IMR-90 (cell line): ENCODE measurements at regions not wholly inside any gene's neighbourhood (a gene's known extent, or its start where the extent isn't known, plus 50 kb on each side); places are given as distances from the start of the nearest gene placed in this dataset.

Source experiments
- ATAC-seq: fragments of 200-7000 bp; cut with Tn5 transposase; 2 replicates; pipeline ENCODE4 v1.9.1; 2020; ENCODE audit warnings: low read depth, mild to moderate bottlenecking, moderate library complexity
- BruUV-seq: library from RNA; stranded (reverse); fragments of 400-500 nt; replicated peaks from 2 replicates; lab custom pipeline; 2021; lab: Mats Ljungman, UMichigan
- CTCF ChIA-PET: fragments of 300-600 bp; formaldehyde crosslinking; extraction: SDS; loops from one replicate; lab custom pipeline; 2021; ENCODE audit warnings: antibody characterized with exemption; lab: Yijun Ruan, JAX
- POLR2A ChIA-PET: fragments of 300-600 bp; sonication (Branson Sonifier 250); formaldehyde crosslinking; loops from one replicate; lab custom pipeline; 2022; ENCODE audit warnings: antibody characterized with exemption; ENCODE audit not compliant: unreplicated experiment; lab: Charles Lee
- DNase-seq: peaks from one replicate; pipeline ENCODE4 v3.0.0; 2013
- H2AFZ ChIP-seq: replicated peaks from 2 replicates; pipeline ENCODE3; 2013; ENCODE audit warnings: low read length, mild to moderate bottlenecking; ENCODE audit not compliant: poor library complexity
- H2AK5ac ChIP-seq: 2 replicates; pipeline ENCODE4 v1.6.1; 2013; ENCODE audit warnings: low read depth, low read length, inconsistent platforms
- H2AK9ac ChIP-seq: replicated peaks from 2 replicates; pipeline ENCODE3; 2013; ENCODE audit warnings: mild to moderate bottlenecking, low read depth, low read length, moderate library complexity; ENCODE audit not compliant: poor library complexity
- H2BK120ac ChIP-seq: 2 replicates; pipeline ENCODE4 v1.6.1; 2013; ENCODE audit warnings: low read depth, low read length, inconsistent platforms
- H2BK15ac ChIP-seq: 3 replicates; pipeline ENCODE4 v1.6.1; 2013; ENCODE audit warnings: low read depth, low read length, inconsistent platforms
- H2BK20ac ChIP-seq: 2 replicates; pipeline ENCODE4 v1.6.1; 2013; ENCODE audit warnings: low read depth, mild to moderate bottlenecking, inconsistent platforms, low read length, moderate library complexity
- H2BK5ac ChIP-seq: 2 replicates; pipeline ENCODE4 v1.6.1; 2013; ENCODE audit warnings: mild to moderate bottlenecking, low read depth, low read length, inconsistent platforms; ENCODE audit not compliant: poor library complexity, severe bottlenecking
- H3K14ac ChIP-seq: replicated peaks from 2 replicates; pipeline ENCODE4 v1.6.1; 2013; ENCODE audit warnings: low read depth, low read length, inconsistent platforms
- H3K18ac ChIP-seq: 2 replicates; pipeline ENCODE4 v1.6.1; 2013; ENCODE audit warnings: low read depth, low read length, control low read depth
- H3K23ac ChIP-seq: 2 replicates; pipeline ENCODE4 v1.6.1; 2013; ENCODE audit warnings: low read depth, low read length, inconsistent platforms
- H3K27ac ChIP-seq: 2 replicates; pipeline ENCODE4 v1.5.1; 2013; ENCODE audit warnings: mild to moderate bottlenecking, control low read depth, low read length; ENCODE audit not compliant: insufficient read depth
- H3K27me3 ChIP-seq: 2 replicates; pipeline ENCODE4 v1.6.1; 2013; ENCODE audit warnings: low read length; ENCODE audit not compliant: control insufficient read depth, insufficient read depth
- H3K36me3 ChIP-seq: 2 replicates; pipeline ENCODE4 v1.6.1; 2013; ENCODE audit warnings: low read length, mixed read lengths; ENCODE audit not compliant: control insufficient read depth, insufficient read depth
- H3K4ac ChIP-seq: 2 replicates; pipeline ENCODE4 v1.6.1; 2013; ENCODE audit warnings: low read depth, low read length, inconsistent platforms
- H3K4me1 ChIP-seq: 2 replicates; pipeline ENCODE4 v1.6.1; 2013; ENCODE audit warnings: low read length, mixed read lengths; ENCODE audit not compliant: control insufficient read depth, insufficient read depth
- H3K4me2 ChIP-seq: 2 replicates; pipeline ENCODE4 v1.6.1; 2013; ENCODE audit warnings: low read depth, mild to moderate bottlenecking, control low read depth, low read length, moderate library complexity
- H3K4me3 ChIP-seq: 2 replicates; pipeline ENCODE4 v1.5.1; 2013; ENCODE audit warnings: low read depth, mild to moderate bottlenecking, control low read depth, low read length, moderate library complexity; ENCODE audit not compliant: insufficient read depth
- H3K56ac ChIP-seq: 2 replicates; pipeline ENCODE4 v1.6.1; 2013; ENCODE audit warnings: low read length, inconsistent platforms; ENCODE audit not compliant: insufficient read depth; ENCODE audit errors: extremely low read depth
- H3K79me1 ChIP-seq, 2 experiments: 2 replicates each; pipeline ENCODE4 v1.6.1; 2013; ENCODE audit warnings: low read length in 2 of 2, inconsistent platforms in 1 of 2, low read depth in 1 of 2
- H3K9ac ChIP-seq: 2 replicates; pipeline ENCODE4 v1.6.1; 2013; ENCODE audit warnings: low read depth, low read length, control low read depth
- H3K9me1 ChIP-seq: 2 replicates; pipeline ENCODE4 v1.6.1; 2013; ENCODE audit warnings: low read length, inconsistent platforms; ENCODE audit not compliant: insufficient read depth
- H3K9me3 ChIP-seq: 2 replicates; pipeline ENCODE4 v1.6.1; 2013; ENCODE audit warnings: low read length; ENCODE audit not compliant: control insufficient read depth, insufficient read depth
- H4K20me1 ChIP-seq: 2 replicates; pipeline ENCODE4 v1.6.1; 2013; ENCODE audit warnings: low read length, inconsistent platforms; ENCODE audit not compliant: insufficient read depth
- H4K5ac ChIP-seq: 2 replicates; pipeline ENCODE4 v1.6.1; 2013; ENCODE audit warnings: mild to moderate bottlenecking, low read depth, low read length, control low read depth
- H4K8ac ChIP-seq, 2 experiments: 2 replicates each; pipeline ENCODE4 v1.6.1; 2013; ENCODE audit warnings: low read depth in 2 of 2, low read length in 2 of 2, control low read depth in 1 of 2, inconsistent platforms in 1 of 2
- H4K91ac ChIP-seq: 2 replicates; pipeline ENCODE4 v1.6.1; 2013; ENCODE audit warnings: low read depth, low read length, inconsistent platforms; ENCODE audit not compliant: insufficient read depth
- BHLHE40 ChIP-seq: fragments of 150-350 bp; IDR thresholded peaks from 2 replicates; pipeline ENCODE4 v1.6.1; 2016; ENCODE audit warnings: mild to moderate bottlenecking, low read depth, low read length
- CEBPB ChIP-seq: IDR thresholded peaks from 2 replicates; pipeline ENCODE4 v1.6.1; 2012; ENCODE audit warnings: low read depth, low read length, improper control_type of control experiment
- CHD1 ChIP-seq: IDR thresholded peaks from 2 replicates; pipeline ENCODE4 v1.6.1; 2012; ENCODE audit warnings: low read depth, low read length, improper control_type of control experiment
- CTCF ChIP-seq: conservative IDR thresholded peaks from 2 replicates; pipeline ENCODE4 v1.5.1; 2012; ENCODE audit warnings: mild to moderate bottlenecking, low read depth, low read length, improper control_type of control experiment
- ELK1 ChIP-seq: fragments of 150-350 bp; IDR thresholded peaks from 2 replicates; pipeline ENCODE4 v1.6.1; 2016; ENCODE audit warnings: low read depth, mild to moderate bottlenecking, low read length, moderate library complexity, borderline replicate concordance
- FOS ChIP-seq: fragments of 150-350 bp; IDR thresholded peaks from 2 replicates; pipeline ENCODE4 v1.6.1; 2016; ENCODE audit warnings: low read depth, low read length
- MAFK ChIP-seq: IDR thresholded peaks from 2 replicates; pipeline ENCODE4 v1.6.1; 2012; ENCODE audit warnings: low read depth, low read length, improper control_type of control experiment
- MAZ ChIP-seq: IDR thresholded peaks from 2 replicates; pipeline ENCODE4 v1.6.1; 2012; ENCODE audit warnings: low read depth, mild to moderate bottlenecking, low read length, improper control_type of control experiment, moderate library complexity, borderline replicate concordance
- MXI1 ChIP-seq: IDR thresholded peaks from 2 replicates; pipeline ENCODE4 v1.6.1; 2012; ENCODE audit warnings: low read depth, mild to moderate bottlenecking, low read length, moderate library complexity, borderline replicate concordance
- NFE2L2 ChIP-seq: fragments of 150-350 bp; IDR thresholded peaks from 2 replicates; pipeline ENCODE4 v1.6.1; 2016; ENCODE audit warnings: low read depth, mild to moderate bottlenecking, low read length
- POLR2A ChIP-seq: IDR thresholded peaks from 2 replicates; pipeline ENCODE4 v1.6.1; 2012; ENCODE audit warnings: mild to moderate bottlenecking, low read depth, low read length
- RAD21 ChIP-seq: IDR thresholded peaks from 2 replicates; pipeline ENCODE4 v1.6.1; 2012; ENCODE audit warnings: low read length, improper control_type of control experiment
- RCOR1 ChIP-seq: IDR thresholded peaks from 2 replicates; pipeline ENCODE4 v1.6.1; 2012; ENCODE audit warnings: mild to moderate bottlenecking, low read length, improper control_type of control experiment; ENCODE audit not compliant: insufficient replicate concordance
- RFX5 ChIP-seq: IDR thresholded peaks from 2 replicates; pipeline ENCODE4 v1.8.0; 2012; ENCODE audit warnings: low read depth, mild to moderate bottlenecking, low read length, moderate library complexity
- SMC3 ChIP-seq: fragments of 150-350 bp; IDR thresholded peaks from 2 replicates; pipeline ENCODE4 v1.6.1; 2016; ENCODE audit warnings: low read depth, mild to moderate bottlenecking, antibody characterized with exemption, low read length, moderate library complexity
- USF2 ChIP-seq: fragments of 150-350 bp; IDR thresholded peaks from 2 replicates; pipeline ENCODE4 v1.6.1; 2017; ENCODE audit warnings: mild to moderate bottlenecking, antibody characterized with exemption, low read length, low read depth
- WGBS, 2 experiments: methylation state at CpG; one replicate each; pipeline versions ENCODE4 v1.1.5 to v1.1.7; 2013; ENCODE audit warnings: missing lambda C conversion rate in 2 of 2; ENCODE audit not compliant: insufficient read length in 1 of 2; ENCODE audit errors: extremely low coverage in 2 of 2; 5-methylcytosine and 5-hydroxymethylcytosine counted together
- dilution Hi-C: fragments of 300-500 bp; cut with HindIII; formaldehyde crosslinking; loops from one replicate; pipeline ENCODE4 v1.14.3; 2018; ENCODE audit warnings: low sequenced_read_pairs; ENCODE audit not compliant: unreplicated experiment
- in situ Hi-C: fragments of 300-500 bp; cut with MboI; formaldehyde crosslinking; loops from 3 replicates; pipeline ENCODE4 v1.14.3; 2019; ENCODE audit warnings: low sequenced_read_pairs, inconsistent platforms, mixed read lengths
- intact Hi-C: fragments of 100-400 bp; cut with micrococcal nuclease; formaldehyde crosslinking; loops from 2 replicates; pipeline ENCODE4 v1.10.0; 2022

GRCh38 chr6:48474136-48474535 is 363.1 kb upstream of the PTCHD4 start:
- DNase-seq (no peak), ATAC-seq (no peak)
- Histone ChIP-seq H4K20me1 (no peaks in the 10 kb centered on the region), H4K5ac (no peak overlapping the region), H4K8ac (no peak overlapping the region), H3K27ac (no peak overlapping the region), H3K14ac (no peak overlapping the region), H3K36me3 (no peaks in the 10 kb centered on the region), H4K91ac (no peak overlapping the region), H2BK5ac (no peak overlapping the region), H3K4me3 (no peak overlapping the region), H2AFZ (no peak overlapping the region), H3K9me3 (no peaks in the 10 kb centered on the region), H2BK15ac (no peak overlapping the region), H3K56ac (no peak overlapping the region), H3K4me1 (no peaks in the 10 kb centered on the region), H2AK9ac (no peak overlapping the region), H3K9me1 (no peaks in the 10 kb centered on the region), H3K4me2 (no peak overlapping the region), H2BK120ac (no peak overlapping the region), H3K18ac (no peak overlapping the region), H3K23ac (no peak overlapping the region), H2AK5ac (no peak overlapping the region), H3K4ac (no peak overlapping the region), H2BK20ac (no peak overlapping the region), H3K27me3 (no peaks in the 10 kb centered on the region), H3K79me1 (no peaks in the 10 kb centered on the region), H3K9ac (no peak overlapping the region)
- POLR2A ChIA-PET: interaction anchor here (0.6 kb wide), 1 partner anchor 131 kb away, joined by 12 read pairs; no protein-coding TSS in a partner anchor
- CTCF ChIA-PET: no interaction called here
- TF ChIP-seq MXI1 (no peak), USF2 (no peak), MAFK (no peak), CHD1 (no peak), CEBPB (no peak), POLR2A (no peak), RAD21 (no peak), BHLHE40 (no peak), RFX5 (no peak), ELK1 (no peak), RCOR1 (no peak), FOS (no peak), MAZ (no peak), NFE2L2 (no peak), SMC3 (no peak), CTCF (no peak)
- BruUV-seq: no TSS peak
- in situ Hi-C loops: loop anchor here (25.0 kb wide), 1 partner anchor 687 kb away; the partner anchor contains the start of gene OPN5
- no CpG with 5 or more reads among the region's 2 CpGs for WGBS, 2 experiments
- dilution Hi-C loops: no loop called here
- intact Hi-C loops: no loop called here
